ENCODE measurements at regions not wholly inside any gene's neighbourhood (a gene's known extent, or its start where the extent isn't known, plus 50 kb on each side); places are given as distances from the start of the nearest gene placed in this dataset.

- BruUV-seq (replicated peaks): no TSS peak
- FAIRE-seq (no peak), ATAC-seq (no peak), DNase-seq (ENCODE audit: low read depth, low spot score) (no peak)
- Histone ChIP-seq H3K27me3 (replicated peaks in 1 of 2; ENCODE audit: control insufficient read depth in 2 of 2, insufficient read depth in 2 of 2, low read length in 1 of 2) (no peaks in the 10 kb centered on the region; a peak in 1 of 4 replicates), H3K27ac (ENCODE audit: control insufficient read depth, insufficient read depth) (no peak overlapping the region), H3K4me3 (no peak overlapping the region), H4K20me1 (ENCODE audit: control insufficient read depth, insufficient read depth) (no peaks in the 10 kb centered on the region), H3K4me2 (ENCODE audit: control insufficient read depth, insufficient read depth) (no peak overlapping the region), H2AFZ (ENCODE audit: control insufficient read depth, low read depth, low read length) (no peak overlapping the region), H3K79me2 (ENCODE audit: control insufficient read depth, insufficient read depth, low read length) (no peaks in the 10 kb centered on the region), H3K9me3 (replicated peaks; ENCODE audit: control insufficient read depth, insufficient read depth, low read length) (no peaks in the 10 kb centered on the region), H3K36me3 (ENCODE audit: control insufficient read depth in 2 of 2, insufficient read depth in 2 of 2, low read length in 1 of 2) (no peaks in the 10 kb centered on the region), H3K9ac (ENCODE audit: control insufficient read depth, insufficient read depth, low read length) (no peak overlapping the region), H3K4me1 (ENCODE audit: control insufficient read depth, insufficient read depth, low read length) (no peaks in the 10 kb centered on the region)
- intact Hi-C loops (cut with micrococcal nuclease; ENCODE audit: unreplicated experiment) (no loop called here), in situ Hi-C loops (cut with MboI) (no loop called here)
- ChIA-PET CTCF (interaction anchor here (1.5 kb wide), 1 partner anchor 10 kb away, joined by 4 read pairs; no protein-coding TSS in a partner anchor), RAD21 (ENCODE audit: unreplicated experiment) (no interaction called here), SMC1A (ENCODE audit: uncharacterized antibody, unreplicated experiment) (no interaction called here), POLR2A (no interaction called here)
- 0% methylated on average over 1 of the region's 1 CpG for WGBS (ENCODE audit: insufficient coverage, insufficient replicate concordance, low lambda C conversion rate, missing lambda C conversion rate)
- no peak for TF ChIP-seq STAT1 (conservative IDR thresholded peaks at IDR 0.05)
- TF ChIP-seq KDM1A (IDR thresholded peaks at IDR 0.05; ENCODE audit: borderline replicate concordance): no peak
- TF ChIP-seq MTA2 (IDR thresholded peaks at IDR 0.05; ENCODE audit: low read depth): no peak
- TF ChIP-seq, protein P1, sequence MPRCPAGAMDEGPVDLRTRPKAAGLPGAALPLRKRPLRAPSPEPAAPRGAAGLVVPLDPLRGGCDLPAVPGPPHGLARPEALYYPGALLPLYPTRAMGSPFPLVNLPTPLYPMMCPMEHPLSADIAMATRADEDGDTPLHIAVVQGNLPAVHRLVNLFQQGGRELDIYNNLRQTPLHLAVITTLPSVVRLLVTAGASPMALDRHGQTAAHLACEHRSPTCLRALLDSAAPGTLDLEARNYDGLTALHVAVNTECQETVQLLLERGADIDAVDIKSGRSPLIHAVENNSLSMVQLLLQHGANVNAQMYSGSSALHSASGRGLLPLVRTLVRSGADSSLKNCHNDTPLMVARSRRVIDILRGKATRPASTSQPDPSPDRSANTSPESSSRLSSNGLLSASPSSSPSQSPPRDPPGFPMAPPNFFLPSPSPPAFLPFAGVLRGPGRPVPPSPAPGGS (IDR thresholded peaks at IDR 0.05; ENCODE audit: borderline replicate concordance, insufficient read depth, low read depth, low read length, poor library complexity, severe bottlenecking): no peak
- no peak for TF ChIP-seq EGR1 (IDR thresholded peaks at IDR 0.05; ENCODE audit: borderline replicate concordance in 1 of 2, low read depth in 2 of 2, low read length in 2 of 2)
- no peak for TF ChIP-seq PAX5 (IDR thresholded peaks at IDR 0.05; ENCODE audit: borderline replicate concordance, low read depth, low read length)
- no peak for TF ChIP-seq NFYA (IDR thresholded peaks at IDR 0.05; ENCODE audit: borderline replicate concordance, low read depth, low read length)
- TF ChIP-seq BMI1 (IDR thresholded peaks at IDR 0.05; ENCODE audit: borderline replicate concordance): no peak
- TF ChIP-seq SMAD5 (IDR thresholded peaks at IDR 0.05; ENCODE audit: low read depth): no peak
- TF ChIP-seq IKZF1 (conservative IDR thresholded peaks at IDR 0.05): no peak
- TF ChIP-seq KAT2A (conservative IDR thresholded peaks at IDR 0.05; ENCODE audit: control insufficient read depth, low read depth, low read length): no peak
- TF ChIP-seq PAX8 (IDR thresholded peaks at IDR 0.05): no peak
- TF ChIP-seq IRF4 (IDR thresholded peaks at IDR 0.05; ENCODE audit: low read depth, low read length): no peak
- TF ChIP-seq, protein P2, sequence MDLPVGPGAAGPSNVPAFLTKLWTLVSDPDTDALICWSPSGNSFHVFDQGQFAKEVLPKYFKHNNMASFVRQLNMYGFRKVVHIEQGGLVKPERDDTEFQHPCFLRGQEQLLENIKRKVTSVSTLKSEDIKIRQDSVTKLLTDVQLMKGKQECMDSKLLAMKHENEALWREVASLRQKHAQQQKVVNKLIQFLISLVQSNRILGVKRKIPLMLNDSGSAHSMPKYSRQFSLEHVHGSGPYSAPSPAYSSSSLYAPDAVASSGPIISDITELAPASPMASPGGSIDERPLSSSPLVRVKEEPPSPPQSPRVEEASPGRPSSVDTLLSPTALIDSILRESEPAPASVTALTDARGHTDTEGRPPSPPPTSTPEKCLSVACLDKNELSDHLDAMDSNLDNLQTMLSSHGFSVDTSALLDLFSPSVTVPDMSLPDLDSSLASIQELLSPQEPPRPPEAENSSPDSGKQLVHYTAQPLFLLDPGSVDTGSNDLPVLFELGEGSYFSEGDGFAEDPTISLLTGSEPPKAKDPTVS (IDR thresholded peaks at IDR 0.05; ENCODE audit: low read depth, low read length): no peak
These were observed 184.7 kb downstream of the PLPP4 start for GRCh38 chr10:120641695-120642094.

Data from GM12878 (cell line).